CD8-positive, alpha-beta memory T cell (primary cell): ENCODE measurements at regions not wholly inside any gene's neighbourhood (a gene's known extent, or its start where the extent isn't known, plus 50 kb on each side); places are given as distances from the start of the nearest gene placed in this dataset.
"Not testable (repeated sequence)": the region's sequence is repeated elsewhere in the genome, so short reads cannot be mapped to it uniquely, and the experiment has no call there.

Source experiments
- CTCF ChIA-PET: fragments of 350-600 bp; sonication (Branson Sonifier 250); formaldehyde crosslinking; loops from one replicate; lab custom pipeline; 2021; ENCODE audit warnings: antibody characterized with exemption; lab: Charles Lee
- POLR2A ChIA-PET: fragments of 350-600 bp; sonication (Branson Sonifier 250); formaldehyde crosslinking; loops from one replicate; lab custom pipeline; 2021; ENCODE audit warnings: antibody characterized with exemption; lab: Charles Lee
- DNase-seq, 5 donors: peaks; one replicate each; pipeline versions ENCODE4 v3.0.0 to v3.0.0-alpha.2; 2020 to 2022; ENCODE audit warnings: mixed read lengths in 1 of 5
- H3K27ac ChIP-seq: one replicate; pipeline ENCODE4 v1.7.0; 2013; ENCODE audit warnings: low read depth, mild to moderate bottlenecking, low read length, moderate library complexity
- H3K27me3 ChIP-seq: 2 replicates; pipeline ENCODE4 v1.7.0; 2013; ENCODE audit warnings: low read length, mild to moderate bottlenecking; ENCODE audit not compliant: insufficient read depth, poor library complexity, severe bottlenecking
- H3K36me3 ChIP-seq: 2 replicates; pipeline ENCODE4 v1.7.0; 2013; ENCODE audit warnings: mild to moderate bottlenecking, low read length, moderate library complexity; ENCODE audit not compliant: insufficient read depth
- H3K4me1 ChIP-seq: 2 replicates; pipeline ENCODE4 v1.7.0; 2013; ENCODE audit warnings: mild to moderate bottlenecking, low read length, moderate library complexity; ENCODE audit not compliant: insufficient read depth
- H3K4me3 ChIP-seq: 2 replicates; pipeline ENCODE4 v1.7.0; 2013; ENCODE audit warnings: mild to moderate bottlenecking, low read length
- H3K9me3 ChIP-seq: 2 replicates; pipeline ENCODE4 v1.7.0; 2013; ENCODE audit warnings: mild to moderate bottlenecking, low read length
- H3K27ac Mint-ChIP-seq, 8 donors: one replicate each; pipeline ENCODE4 v1.8.0; 2020 to 2021; ENCODE audit warnings: mixed read lengths in 8 of 8, mild to moderate bottlenecking in 6 of 8, inconsistent platforms in 3 of 8, moderate library complexity in 3 of 8
- H3K27me3 Mint-ChIP-seq, 2 donors: one replicate each; pipeline ENCODE4 v1.8.0; 2020 to 2021; ENCODE audit warnings: mixed read lengths in 2 of 2, mild to moderate bottlenecking in 1 of 2, moderate library complexity in 1 of 2
- H3K36me3 Mint-ChIP-seq, 3 donors: one replicate each; pipeline ENCODE4 v1.8.0; 2020 to 2021; ENCODE audit warnings: mixed read lengths in 3 of 3, inconsistent platforms in 1 of 3, mild to moderate bottlenecking in 1 of 3
- H3K4me1 Mint-ChIP-seq, 3 donors: one replicate each; pipeline ENCODE4 v1.8.0; 2020 to 2021; ENCODE audit warnings: mixed read lengths in 3 of 3, inconsistent platforms in 1 of 3, mild to moderate bottlenecking in 1 of 3
- H3K4me3 Mint-ChIP-seq, 7 donors: one replicate each; pipeline ENCODE4 v1.8.0; 2020 to 2021; ENCODE audit warnings: mixed read lengths in 7 of 7, mild to moderate bottlenecking in 6 of 7, moderate library complexity in 4 of 7, inconsistent platforms in 2 of 7
- H3K9me3 Mint-ChIP-seq, 5 donors: one replicate each; pipeline ENCODE4 v1.8.0; 2020 to 2022; ENCODE audit warnings: mixed read lengths in 5 of 5, mild to moderate bottlenecking in 3 of 5, moderate library complexity in 2 of 5, inconsistent platforms in 1 of 5

DNA sequence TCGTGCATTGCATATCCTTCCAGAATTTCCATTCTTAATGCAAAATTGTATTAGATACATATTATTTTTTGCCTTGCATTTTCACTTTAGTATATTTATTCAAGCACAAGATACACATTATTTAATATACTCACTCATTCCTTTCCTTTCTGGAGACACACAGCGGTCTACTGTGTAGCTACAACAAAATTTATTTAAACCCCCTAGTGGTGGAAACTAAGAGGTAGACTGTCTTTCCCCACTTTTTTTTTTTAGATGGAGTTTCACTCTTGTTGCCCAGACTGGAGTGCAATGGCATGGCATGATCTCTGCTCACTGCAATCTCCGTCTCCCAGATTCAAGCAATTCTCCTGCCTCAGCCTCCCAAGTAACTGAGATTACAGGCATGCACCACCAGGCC is 2040.3 kb upstream of the PCDH20 start:
- no peak for DNase-seq
- Mint-ChIP-seq H3K4me1 (no peaks in the 10 kb centered on the region), H3K4me3 (no peak overlapping the region), H3K27ac (no peak overlapping the region), H3K9me3 (peaks cover 3 to 17% (median 8%) of the 10 kb centered on the region in 5 donors), H3K27me3 (no peaks in the 10 kb centered on the region), H3K36me3 (no peaks in the 10 kb centered on the region)
- ChIA-PET POLR2A (no interaction called here), CTCF (no interaction called here)
- no peaks in the 10 kb centered on the region for H3K36me3 ChIP-seq
- no peak overlapping the region for H3K27ac ChIP-seq
- no peak overlapping the region for H3K4me3 ChIP-seq
- H3K27me3 ChIP-seq = no peaks in the 10 kb centered on the region
- no peaks in the 10 kb centered on the region for H3K9me3 ChIP-seq
- no peaks in the 10 kb centered on the region for H3K4me1 ChIP-seq

- ChIA-PET POLR2A (no interaction called here), CTCF (no interaction called here)
- H3K4me3 ChIP-seq = no peak overlapping the region
- peaks cover 4 to 14% (median 7%) of the 10 kb centered on the region in 5 donors for H3K9me3 Mint-ChIP-seq
- H3K9me3 ChIP-seq = no peaks in the 10 kb centered on the region
- no peaks in the 10 kb centered on the region for H3K27me3 Mint-ChIP-seq
- no peaks in the 10 kb centered on the region for H3K4me1 ChIP-seq
- no peaks in the 10 kb centered on the region for H3K27me3 ChIP-seq
- H3K36me3 ChIP-seq = no peaks in the 10 kb centered on the region
- no peak overlapping the region for H3K27ac ChIP-seq
- H3K4me3 Mint-ChIP-seq = no peak overlapping the region
- H3K4me1 Mint-ChIP-seq = no peaks in the 10 kb centered on the region
- H3K27ac Mint-ChIP-seq = no peak overlapping the region
- DNase-seq = no peak
- no peaks in the 10 kb centered on the region for H3K36me3 Mint-ChIP-seq
These were observed 2033.9 kb upstream of the PCDH20 start for GRCh38 chr13:63449550-63449949.

DNA sequence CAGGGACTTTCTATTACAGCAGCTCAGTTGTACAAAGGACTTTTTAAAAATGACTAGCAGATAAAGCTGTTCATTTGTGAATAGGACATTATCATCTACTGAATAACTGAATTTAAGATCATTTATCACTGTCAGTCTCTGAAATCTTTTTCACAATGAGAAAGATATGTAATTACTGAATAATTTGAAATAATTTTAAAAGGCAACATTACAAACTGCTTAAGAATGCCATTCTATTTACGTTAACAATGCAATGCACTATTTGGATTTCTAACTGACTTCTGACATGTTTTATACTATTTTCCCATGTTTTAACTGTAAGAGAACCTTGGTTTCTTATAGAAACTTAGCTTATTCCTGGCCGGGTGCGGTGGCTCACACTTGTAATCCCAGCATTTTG is 2033.0 kb upstream of the PCDH20 start:
- no peak overlapping the region for H3K4me3 Mint-ChIP-seq
- no peaks in the 10 kb centered on the region for H3K36me3 Mint-ChIP-seq
- Histone ChIP-seq H3K36me3 (no peaks in the 10 kb centered on the region), H3K4me1 (no peaks in the 10 kb centered on the region), H3K27me3 (no peaks in the 10 kb centered on the region), H3K27ac (no peak overlapping the region), H3K4me3 (no peak overlapping the region), H3K9me3 (no peaks in the 10 kb centered on the region)
- DNase-seq = no peak
- no peaks in the 10 kb centered on the region for H3K4me1 Mint-ChIP-seq
- CTCF ChIA-PET = interaction anchor here (0.7 kb wide), 1 partner anchor 312 kb away, joined by 3 read pairs; no protein-coding TSS in a partner anchor
- H3K27ac Mint-ChIP-seq = no peak overlapping the region
- H3K9me3 Mint-ChIP-seq = peaks cover 4 to 14% (median 10%) of the 10 kb centered on the region in 5 donors
- POLR2A ChIA-PET = no interaction called here
- H3K27me3 Mint-ChIP-seq = no peaks in the 10 kb centered on the region

- Mint-ChIP-seq H3K36me3 (no peaks in the 10 kb centered on the region), H3K27me3 (no peaks in the 10 kb centered on the region), H3K4me1 (no peaks in the 10 kb centered on the region), H3K4me3 (no peak overlapping the region), H3K27ac (no peak overlapping the region), H3K9me3 (peaks cover 7 to 13% (median 12%) of the 10 kb centered on the region in 5 donors)
- no peaks in the 10 kb centered on the region for H3K4me1 ChIP-seq
- ChIA-PET POLR2A (no interaction called here), CTCF (no interaction called here)
- H3K27me3 ChIP-seq = no peaks in the 10 kb centered on the region
- no peak overlapping the region for H3K27ac ChIP-seq
- H3K4me3 ChIP-seq = no peak overlapping the region
- no peaks in the 10 kb centered on the region for H3K9me3 ChIP-seq
- DNase-seq = no peak
- H3K36me3 ChIP-seq = no peaks in the 10 kb centered on the region
These were observed 2030.7 kb upstream of the PCDH20 start for GRCh38 chr13:63446329-63446728.

DNA sequence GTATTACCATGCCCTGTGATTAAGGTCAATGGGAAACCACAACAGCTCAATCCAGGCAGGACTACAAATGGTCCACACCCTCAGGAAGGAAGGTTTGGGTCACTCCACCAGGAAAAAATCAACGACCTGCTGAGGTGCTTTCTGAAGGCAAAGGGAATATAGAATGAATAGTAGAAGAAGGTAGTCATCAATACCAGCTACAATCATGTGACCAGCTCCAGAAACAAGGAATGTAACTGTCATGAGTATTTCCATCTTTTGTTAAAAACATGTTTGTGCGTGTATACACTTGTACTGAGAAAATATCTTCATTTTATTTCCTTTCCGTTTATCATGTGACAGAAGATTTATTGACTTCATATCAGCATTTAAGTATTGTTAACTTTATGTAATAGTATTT is 2028.6 kb upstream of the PCDH20 start:
- H3K27ac ChIP-seq, H3K4me3 ChIP-seq, POLR2A ChIA-PET, H3K27me3 Mint-ChIP-seq, H3K36me3 Mint-ChIP-seq, DNase-seq, H3K4me1 ChIP-seq, CTCF ChIA-PET, H3K27ac Mint-ChIP-seq, H3K27me3 ChIP-seq, H3K36me3 ChIP-seq, H3K4me1 Mint-ChIP-seq, H3K9me3 ChIP-seq, H3K4me3 Mint-ChIP-seq: not testable (repeated sequence)
- peaks cover 0 to 22% (median 5%) of the 10 kb centered on the region in 5 donors for H3K9me3 Mint-ChIP-seq

DNA sequence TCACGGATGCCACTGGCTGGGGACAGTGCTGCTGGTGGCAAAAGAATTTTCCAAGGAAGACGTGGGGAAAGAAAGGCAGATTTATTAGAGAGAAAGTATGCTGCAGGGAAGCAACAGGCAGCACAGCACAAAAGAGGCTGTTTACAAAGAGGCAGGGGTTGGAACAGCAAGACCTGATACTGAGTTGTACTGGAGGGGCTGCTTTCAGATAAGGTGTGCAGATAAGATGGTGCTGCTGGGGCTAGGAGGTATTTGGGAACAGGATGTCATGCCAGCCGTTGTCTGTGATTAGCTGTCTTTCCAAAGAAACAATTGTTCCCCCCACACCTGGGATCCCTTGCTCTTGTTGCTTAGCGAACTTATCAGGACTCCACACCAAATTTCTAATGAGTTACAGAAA is 2023.3 kb upstream of the PCDH20 start:
- CTCF ChIA-PET = no interaction called here
- no peak overlapping the region for H3K4me3 Mint-ChIP-seq
- Histone ChIP-seq H3K4me3 (no peak overlapping the region), H3K27ac (no peak overlapping the region), H3K27me3 (no peaks in the 10 kb centered on the region), H3K9me3 (no peaks in the 10 kb centered on the region), H3K4me1 (no peaks in the 10 kb centered on the region), H3K36me3 (no peaks in the 10 kb centered on the region)
- H3K9me3 Mint-ChIP-seq = peaks cover 4 to 23% (median 8%) of the 10 kb centered on the region in 5 donors
- POLR2A ChIA-PET = no interaction called here
- no peaks in the 10 kb centered on the region for H3K4me1 Mint-ChIP-seq
- DNase-seq = no peak
- H3K36me3 Mint-ChIP-seq = no peaks in the 10 kb centered on the region
- no peak overlapping the region for H3K27ac Mint-ChIP-seq
- H3K27me3 Mint-ChIP-seq = no peaks in the 10 kb centered on the region

- Histone ChIP-seq H3K27me3 (no peaks in the 10 kb centered on the region), H3K27ac (no peak overlapping the region), H3K4me1 (no peaks in the 10 kb centered on the region), H3K9me3 (no peaks in the 10 kb centered on the region), H3K4me3 (no peak overlapping the region), H3K36me3 (no peaks in the 10 kb centered on the region)
- Mint-ChIP-seq H3K27ac (no peak overlapping the region), H3K27me3 (no peaks in the 10 kb centered on the region), H3K4me3 (no peak overlapping the region), H3K4me1 (no peaks in the 10 kb centered on the region), H3K9me3 (peaks cover 5 to 19% (median 10%) of the 10 kb centered on the region in 5 donors), H3K36me3 (no peaks in the 10 kb centered on the region)
- DNase-seq = no peak
- ChIA-PET POLR2A (no interaction called here), CTCF (no interaction called here)
These were observed 2020.6 kb upstream of the PCDH20 start for GRCh38 chr13:63436325-63436668.

DNA sequence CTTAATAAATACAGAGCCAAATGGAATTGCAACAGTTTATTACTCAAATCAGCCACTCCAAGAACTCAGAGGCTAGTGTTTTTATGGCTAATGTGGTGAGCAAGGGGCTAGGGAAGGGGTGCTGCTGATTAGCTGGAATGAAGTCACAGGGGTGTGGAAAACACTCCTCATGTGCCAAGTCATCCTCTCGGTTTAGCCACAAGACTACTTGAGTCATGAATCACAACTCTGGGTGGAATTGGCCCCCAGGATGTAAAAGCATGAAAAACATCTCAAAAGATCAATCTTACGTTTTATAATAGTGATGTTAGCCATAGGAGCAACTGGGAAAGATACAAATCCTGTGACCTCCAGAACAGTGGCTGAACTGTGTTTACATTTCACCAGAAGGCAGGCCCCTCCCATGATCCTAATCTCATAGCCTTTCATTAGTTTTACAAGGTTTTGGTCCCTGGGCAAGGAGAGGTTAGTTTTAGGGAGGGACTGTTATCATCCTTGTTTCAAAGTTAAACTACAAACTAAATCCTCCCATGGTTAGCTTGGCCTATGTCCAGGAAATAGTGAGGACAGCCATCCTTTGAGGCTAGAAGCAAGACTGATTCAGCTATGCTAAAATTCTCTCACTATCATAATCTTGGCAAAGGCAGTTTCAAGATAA is 2020.1 kb upstream of the PCDH20 start:
- DNase-seq = no peak
- Histone ChIP-seq H3K4me3 (no peak overlapping the region), H3K9me3 (no peaks in the 10 kb centered on the region), H3K4me1 (no peaks in the 10 kb centered on the region), H3K27me3 (no peaks in the 10 kb centered on the region), H3K36me3 (no peaks in the 10 kb centered on the region), H3K27ac (no peak overlapping the region)
- H3K36me3 Mint-ChIP-seq = no peaks in the 10 kb centered on the region
- ChIA-PET CTCF (no interaction called here), POLR2A (no interaction called here)
- H3K4me1 Mint-ChIP-seq = no peaks in the 10 kb centered on the region
- H3K27ac Mint-ChIP-seq = no peak overlapping the region
- H3K4me3 Mint-ChIP-seq = no peak overlapping the region
- no peaks in the 10 kb centered on the region for H3K27me3 Mint-ChIP-seq
- H3K9me3 Mint-ChIP-seq = peaks cover 5 to 19% (median 10%) of the 10 kb centered on the region in 5 donors
